Uterus (tissue), 3 donors: ENCODE measurements at regions not wholly inside any gene's neighbourhood (a gene's known extent, or its start where the extent isn't known, plus 50 kb on each side); places are given as distances from the start of the nearest gene placed in this dataset.
"Not testable (repeated sequence)": the region's sequence is repeated elsewhere in the genome, so short reads cannot be mapped to it uniquely, and the experiment has no call there.

Source experiments
- DNase-seq, 2 donors: peaks; one replicate each; pipeline ENCODE4 v3.0.0-alpha.2; 2019 to 2020
- H3K27ac ChIP-seq, 2 donors: fragments of 200-600 bp; sonication (generic); 1 replicate in 1 of 2; 2 replicates in 1 of 2; pipeline ENCODE4 v1.5.1; 2016 to 2018
- H3K27me3 ChIP-seq, 2 donors: fragments of 200-600 bp; sonication (generic); one replicate each; pipeline ENCODE4 v1.5.1; 2018 to 2019; ENCODE audit warnings: control low read depth in 1 of 2
- H3K36me3 ChIP-seq, 2 donors: fragments of 200-600 bp; sonication (generic); one replicate each; pipeline ENCODE4 v1.5.1; 2019; ENCODE audit warnings: control low read depth in 1 of 2
- H3K4me1 ChIP-seq, 2 donors: fragments of 200-600 bp; sonication (generic); one replicate each; pipeline ENCODE4 v1.5.1; 2018 to 2019; ENCODE audit warnings: control low read depth in 1 of 2
- H3K4me3 ChIP-seq, 2 donors: fragments of 200-600 bp; sonication (generic); 1 replicate in 1 of 2; 2 replicates in 1 of 2; pipeline ENCODE4 v1.5.1; 2018 to 2019; ENCODE audit warnings: mild to moderate bottlenecking in 1 of 2
- H3K9me3 ChIP-seq, 2 donors: fragments of 200-600 bp; sonication (generic); one replicate each; pipeline ENCODE4 v1.5.1; 2019; ENCODE audit warnings: control low read depth in 1 of 2
- CTCF ChIP-seq, 4 experiments: fragments of 200-600 bp in 2 of 4; fragments of 450-650 bp in 2 of 4; sonication (generic) in 2 of 4; IDR thresholded peaks; one replicate each; pipeline ENCODE4 v1.5.1; 2016 to 2019; ENCODE audit warnings: antibody characterized with exemption in 4 of 4, mild to moderate bottlenecking in 2 of 4, moderate library complexity in 1 of 4
- POLR2A ChIP-seq, 2 donors: fragments of 450-650 bp; IDR thresholded peaks; one replicate each; pipeline ENCODE4 v1.6.1; 2016; ENCODE audit warnings: antibody characterized with exemption in 2 of 2, mild to moderate bottlenecking in 1 of 2, moderate library complexity in 1 of 2
- intact Hi-C: fragments of 100-400 bp; cut with DNase I; formaldehyde crosslinking; loops from one replicate; pipeline ENCODE4 v1.15.1; 2023; ENCODE audit warnings: low total_unique reads
- donor health status: DM: yes; HTN: yes; CAD: no.

GRCh38 chr5:72584466-72584865 is 77.3 kb upstream of the ZNF366 start:
- intact Hi-C loops: no loop called here
- TF ChIP-seq POLR2A (IDR thresholded peaks at IDR 0.05) (no peak), CTCF (IDR thresholded peaks at IDR 0.05) (no peak)
- Histone ChIP-seq H3K36me3 (no peaks in the 10 kb centered on the region), H3K27me3 (no peaks in the 10 kb centered on the region), H3K9me3 (no peaks in the 10 kb centered on the region), H3K27ac (no peak overlapping the region), H3K4me3 (no peak overlapping the region), H3K4me1 (no peaks in the 10 kb centered on the region)
- DNase-seq: no peak

GRCh38 chr5:72579290-72579689 is 72.1 kb upstream of the ZNF366 start:
- DNase-seq, H3K27ac ChIP-seq, intact Hi-C loops, H3K36me3 ChIP-seq, H3K4me3 ChIP-seq, H3K27me3 ChIP-seq, H3K4me1 ChIP-seq, H3K9me3 ChIP-seq: not testable (repeated sequence)

- Histone ChIP-seq H3K9me3 (no peaks in the 10 kb centered on the region), H3K4me1 (no peaks in the 10 kb centered on the region), H3K4me3 (no peak overlapping the region), H3K27me3 (no peaks in the 10 kb centered on the region), H3K36me3 (no peaks in the 10 kb centered on the region), H3K27ac (no peak overlapping the region)
- no peak for DNase-seq
- TF ChIP-seq CTCF (IDR thresholded peaks at IDR 0.05) (no peak), POLR2A (IDR thresholded peaks at IDR 0.05) (no peak)
- intact Hi-C loops: no loop called here
Measured at GRCh38 chr5:72572236-72572765, 65.1 kb upstream of the ZNF366 start.

- H3K9me3 ChIP-seq: no peaks in the 10 kb centered on the region
- H3K27ac ChIP-seq: no peak overlapping the region
- H3K27me3 ChIP-seq: no peaks in the 10 kb centered on the region
- no peaks in the 10 kb centered on the region for H3K4me1 ChIP-seq
- no peak overlapping the region for H3K4me3 ChIP-seq
- no peak for DNase-seq
- TF ChIP-seq CTCF (IDR thresholded peaks at IDR 0.05) (no peak), POLR2A (IDR thresholded peaks at IDR 0.05) (no peak)
- no peaks in the 10 kb centered on the region for H3K36me3 ChIP-seq
- intact Hi-C loops: no loop called here
Measured at GRCh38 chr5:72569408-72569944, 62.3 kb upstream of the ZNF366 start.

GRCh38 chr5:72566746-72567145 is 59.5 kb upstream of the ZNF366 start:
- intact Hi-C loops: no loop called here
- no peaks in the 10 kb centered on the region for H3K36me3 ChIP-seq
- no peak overlapping the region for H3K4me3 ChIP-seq
- DNase-seq: no peak
- no peaks in the 10 kb centered on the region for H3K27me3 ChIP-seq
- H3K9me3 ChIP-seq: no peaks in the 10 kb centered on the region
- H3K27ac ChIP-seq: no peak overlapping the region
- TF ChIP-seq CTCF (IDR thresholded peaks at IDR 0.05) (no peak), POLR2A (IDR thresholded peaks at IDR 0.05) (no peak)
- no peaks in the 10 kb centered on the region for H3K4me1 ChIP-seq
